ENCODE measurements at regions not wholly inside any gene's neighbourhood (a gene's known extent, or its start where the extent isn't known, plus 50 kb on each side); places are given as distances from the start of the nearest gene placed in this dataset.

GRCh38 chr6:159642995-159643394 is 50.0 kb downstream of the SOD2 start:
- TF ChIP-seq EZH2 (IDR thresholded peaks at IDR 0.05; ENCODE audit: low read length): no peak
- TF ChIP-seq, protein P1, sequence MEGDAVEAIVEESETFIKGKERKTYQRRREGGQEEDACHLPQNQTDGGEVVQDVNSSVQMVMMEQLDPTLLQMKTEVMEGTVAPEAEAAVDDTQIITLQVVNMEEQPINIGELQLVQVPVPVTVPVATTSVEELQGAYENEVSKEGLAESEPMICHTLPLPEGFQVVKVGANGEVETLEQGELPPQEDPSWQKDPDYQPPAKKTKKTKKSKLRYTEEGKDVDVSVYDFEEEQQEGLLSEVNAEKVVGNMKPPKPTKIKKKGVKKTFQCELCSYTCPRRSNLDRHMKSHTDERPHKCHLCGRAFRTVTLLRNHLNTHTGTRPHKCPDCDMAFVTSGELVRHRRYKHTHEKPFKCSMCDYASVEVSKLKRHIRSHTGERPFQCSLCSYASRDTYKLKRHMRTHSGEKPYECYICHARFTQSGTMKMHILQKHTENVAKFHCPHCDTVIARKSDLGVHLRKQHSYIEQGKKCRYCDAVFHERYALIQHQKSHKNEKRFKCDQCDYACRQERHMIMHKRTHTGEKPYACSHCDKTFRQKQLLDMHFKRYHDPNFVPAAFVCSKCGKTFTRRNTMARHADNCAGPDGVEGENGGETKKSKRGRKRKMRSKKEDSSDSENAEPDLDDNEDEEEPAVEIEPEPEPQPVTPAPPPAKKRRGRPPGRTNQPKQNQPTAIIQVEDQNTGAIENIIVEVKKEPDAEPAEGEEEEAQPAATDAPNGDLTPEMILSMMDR (optimal IDR thresholded peaks at IDR 0.05 in 1 of 3, IDR thresholded peaks at IDR 0.05 in 1 of 3, conservative IDR thresholded peaks at IDR 0.05 in 1 of 3; ENCODE audit: extremely low read depth in 1 of 3, insufficient read depth in 2 of 3, low read length in 3 of 3): no peak

Data from keratinocyte (primary cell).